GM23248 (cell line): ENCODE measurements at regions not wholly inside any gene's neighbourhood (a gene's known extent, or its start where the extent isn't known, plus 50 kb on each side); places are given as distances from the start of the nearest gene placed in this dataset.

Experiments
- EZH2 ChIP-seq: fragments of 200-600 bp; sonication (generic); IDR thresholded peaks from 2 replicates; pipeline ENCODE4 v1.6.1; 2018; ENCODE audit warnings: antibody characterized with exemption, mild to moderate bottlenecking; ENCODE audit not compliant: insufficient read depth, poor library complexity, severe bottlenecking
- EZH2phosphoT487 ChIP-seq: fragments of 200-600 bp; sonication (generic); IDR thresholded peaks from 2 replicates; pipeline ENCODE4 v1.6.1; 2018; ENCODE audit warnings: antibody characterized with exemption, moderate library complexity, mild to moderate bottlenecking, low read depth; ENCODE audit not compliant: insufficient read depth

- TF ChIP-seq EZH2 (no peak), EZH2phosphoT487 (no peak)
Observed at GRCh38 chr10:2873769-2874168, 193.6 kb upstream of the PFKP start.
